Amygdala (tissue), 56 donors: ENCODE measurements at regions not wholly inside any gene's neighbourhood (a gene's known extent, or its start where the extent isn't known, plus 50 kb on each side); places are given as distances from the start of the nearest gene placed in this dataset.
A peak's percentile ranks its signal among the peaks of the same experiment; 100 is the strongest.
"Not testable (repeated sequence)": the region's sequence is repeated elsewhere in the genome, so short reads cannot be mapped to it uniquely, and the experiment has no call there.

Experiments used
- DNase-seq, 56 donors: peaks; one replicate each; lab custom pipeline; 2025; lab: John Stamatoyannopoulos, UW

- no peak for DNase-seq
These were observed 193.5 kb upstream of the GLI2 start for GRCh38 chr2:120541972-120542670.

GRCh38 chr2:120542911-120543527, 192.6 kb upstream of the GLI2 start:
- DNase-seq: no peak

DNA sequence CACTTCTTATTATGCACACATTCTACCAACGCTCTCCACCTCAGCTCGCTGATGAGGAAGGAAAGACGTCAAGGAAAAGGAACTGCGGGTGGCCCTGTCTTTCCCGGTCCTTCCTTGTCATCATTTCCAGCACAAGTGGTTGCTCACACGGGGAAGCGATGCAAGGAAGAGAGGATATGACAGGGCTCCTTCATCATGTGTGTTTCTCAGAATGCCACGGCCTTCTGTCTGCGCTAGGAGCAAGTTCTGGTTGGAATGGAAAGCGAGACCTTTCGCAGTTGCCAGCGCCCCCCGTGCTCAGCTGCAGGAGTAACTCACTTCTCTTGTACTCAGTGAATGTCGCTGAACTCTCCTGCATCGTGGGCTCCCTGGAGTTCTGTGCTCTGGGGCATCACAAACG, 191.8 kb upstream of the GLI2 start:
- no peak for DNase-seq

DNA sequence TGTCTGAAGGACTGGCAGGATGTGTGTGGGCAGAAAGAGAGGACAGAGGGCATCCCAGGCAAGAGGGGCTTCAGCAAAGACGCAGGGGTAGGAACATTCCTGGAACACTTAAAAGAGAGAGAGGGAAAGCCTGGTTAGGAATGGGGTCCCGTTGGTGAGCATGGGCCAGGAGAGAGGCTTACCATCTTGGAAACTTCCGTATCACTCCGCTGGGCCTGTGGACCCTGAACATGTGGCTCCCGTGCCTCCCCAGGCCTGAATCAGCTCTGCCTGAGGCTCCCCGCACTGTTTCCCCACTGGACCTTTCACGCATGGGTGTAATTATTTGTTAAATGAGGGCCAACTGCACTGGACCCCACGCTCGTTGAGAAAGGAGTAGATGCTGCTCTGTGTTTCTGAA, 191.1 kb upstream of the GLI2 start:
- DNase-seq: no peak

DNA sequence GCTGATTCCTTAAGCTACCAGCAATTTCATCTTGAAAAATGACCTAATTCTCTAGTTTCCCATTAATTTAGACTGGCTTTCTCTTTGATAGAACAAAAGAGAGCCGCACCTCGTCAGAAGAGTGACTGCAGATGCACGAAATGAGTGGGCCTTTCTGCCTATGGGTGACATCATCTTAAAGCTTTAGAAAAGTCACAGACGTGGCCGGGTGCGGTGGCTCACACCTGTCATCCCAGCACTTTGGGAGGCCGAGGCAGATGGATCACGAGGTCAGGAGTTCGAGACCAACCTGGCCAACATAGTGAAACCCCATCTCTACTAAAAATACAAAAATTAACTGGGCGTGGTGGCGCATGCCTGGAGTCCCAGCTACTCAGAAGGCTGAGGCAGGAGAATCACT, 190.7 kb upstream of the GLI2 start:
- DNase-seq: not testable (repeated sequence)

- DNase-seq: no peak
These were observed 190.1 kb upstream of the GLI2 start for GRCh38 chr2:120545521-120546047.

GRCh38 chr2:120546048-120546864, 189.4 kb upstream of the GLI2 start:
- no peak for DNase-seq

- no peak for DNase-seq
These were observed 188.7 kb upstream of the GLI2 start for GRCh38 chr2:120546865-120547390.

- no peak for DNase-seq
These were observed 188.0 kb upstream of the GLI2 start for GRCh38 chr2:120547662-120548061.

GRCh38 chr2:120548627-120549608, 186.8 kb upstream of the GLI2 start:
- DNase-seq: no peak

DNA sequence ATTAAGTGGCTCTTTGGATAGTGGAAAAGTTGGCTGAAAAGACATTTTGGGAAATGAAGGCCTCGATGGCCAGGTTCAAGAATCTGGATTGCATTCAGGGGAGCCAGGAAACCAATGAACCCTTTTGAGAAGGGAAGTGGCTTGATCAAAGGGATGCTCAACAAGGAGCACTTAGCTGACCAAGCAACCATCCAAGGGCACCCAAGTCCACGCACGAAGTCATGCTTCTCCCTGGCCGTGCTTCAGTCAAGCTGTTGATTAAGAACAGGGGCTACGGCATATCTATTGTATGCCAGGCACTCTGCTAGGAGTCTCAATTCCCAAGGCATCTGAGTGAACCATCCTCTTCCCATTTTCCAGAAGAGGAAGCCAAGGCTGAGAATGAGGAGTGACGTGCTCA, 185.8 kb upstream of the GLI2 start:
- DNase-seq: no peak

- no peak for DNase-seq
These were observed 185.4 kb upstream of the GLI2 start for GRCh38 chr2:120550282-120550681.

- no peak for DNase-seq
These were observed 184.7 kb upstream of the GLI2 start for GRCh38 chr2:120550893-120551446.

DNA sequence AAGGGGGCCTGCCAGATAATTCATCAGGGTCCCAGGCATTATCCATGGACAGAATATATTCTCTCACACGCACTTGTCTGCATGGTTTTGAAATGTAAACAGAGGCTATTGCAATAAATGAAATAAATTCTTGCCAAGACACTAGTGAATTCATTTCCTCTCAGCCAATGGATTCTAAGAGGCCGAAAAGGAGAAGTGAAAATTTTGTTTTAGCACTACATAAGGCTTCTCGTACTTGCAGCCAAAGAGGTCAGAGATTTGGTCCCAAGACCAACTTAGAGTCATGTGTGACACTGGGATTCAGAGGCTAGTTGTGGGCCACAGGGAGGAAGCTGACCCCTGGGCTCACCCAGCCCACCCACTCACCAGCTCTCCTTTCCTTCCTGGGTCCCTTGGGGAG, 184.1 kb upstream of the GLI2 start:
- no peak for DNase-seq

GRCh38 chr2:120552079-120552478, 183.6 kb upstream of the GLI2 start:
- no peak for DNase-seq

GRCh38 chr2:120552800-120553481, 182.7 kb upstream of the GLI2 start:
- DNase-seq: peak in 40 of 56 donors; percentile 7 to 68 (median 36)

DNA sequence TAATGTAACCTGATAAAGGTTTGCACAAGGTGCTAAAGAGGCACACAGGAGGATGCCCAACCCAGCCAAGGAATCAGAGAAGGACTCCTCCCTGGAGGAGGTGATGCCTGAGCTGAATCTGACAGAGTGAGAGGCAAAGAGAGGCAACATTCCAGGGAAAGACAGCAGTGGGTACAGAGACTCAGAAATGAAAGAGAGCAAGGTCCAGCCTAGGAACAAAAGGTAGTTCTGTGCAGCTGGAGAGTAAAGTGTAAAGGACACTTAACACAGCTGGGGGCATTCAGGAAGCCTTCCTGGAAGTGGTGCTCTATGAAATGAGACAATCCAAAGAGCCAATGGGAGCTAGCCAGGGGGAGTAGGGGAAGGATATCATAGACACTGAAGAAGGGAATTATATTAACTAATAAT, 181.0 kb upstream of the GLI2 start:
- DNase-seq: no peak

GRCh38 chr2:120555092-120555491, 180.6 kb upstream of the GLI2 start:
- no peak for DNase-seq

- DNase-seq: no peak
These were observed 178.8 kb upstream of the GLI2 start for GRCh38 chr2:120556911-120557310.
